CD8-positive, alpha-beta memory T cell (primary cell): ENCODE measurements at regions not wholly inside any gene's neighbourhood (a gene's known extent, or its start where the extent isn't known, plus 50 kb on each side); places are given as distances from the start of the nearest gene placed in this dataset.

Experiments used
- CTCF ChIA-PET: fragments of 350-600 bp; sonication (Branson Sonifier 250); formaldehyde crosslinking; loops from one replicate; lab custom pipeline; 2021; ENCODE audit warnings: antibody characterized with exemption; lab: Charles Lee
- POLR2A ChIA-PET: fragments of 350-600 bp; sonication (Branson Sonifier 250); formaldehyde crosslinking; loops from one replicate; lab custom pipeline; 2021; ENCODE audit warnings: antibody characterized with exemption; lab: Charles Lee
- DNase-seq, 5 donors: peaks; one replicate each; pipeline versions ENCODE4 v3.0.0 to v3.0.0-alpha.2; 2020 to 2022; ENCODE audit warnings: mixed read lengths in 1 of 5
- H3K27ac ChIP-seq: one replicate; pipeline ENCODE4 v1.7.0; 2013; ENCODE audit warnings: low read depth, mild to moderate bottlenecking, low read length, moderate library complexity
- H3K27me3 ChIP-seq: 2 replicates; pipeline ENCODE4 v1.7.0; 2013; ENCODE audit warnings: low read length, mild to moderate bottlenecking; ENCODE audit not compliant: insufficient read depth, poor library complexity, severe bottlenecking
- H3K36me3 ChIP-seq: 2 replicates; pipeline ENCODE4 v1.7.0; 2013; ENCODE audit warnings: mild to moderate bottlenecking, low read length, moderate library complexity; ENCODE audit not compliant: insufficient read depth
- H3K4me1 ChIP-seq: 2 replicates; pipeline ENCODE4 v1.7.0; 2013; ENCODE audit warnings: mild to moderate bottlenecking, low read length, moderate library complexity; ENCODE audit not compliant: insufficient read depth
- H3K4me3 ChIP-seq: 2 replicates; pipeline ENCODE4 v1.7.0; 2013; ENCODE audit warnings: mild to moderate bottlenecking, low read length
- H3K9me3 ChIP-seq: 2 replicates; pipeline ENCODE4 v1.7.0; 2013; ENCODE audit warnings: mild to moderate bottlenecking, low read length
- H3K27ac Mint-ChIP-seq, 8 donors: one replicate each; pipeline ENCODE4 v1.8.0; 2020 to 2021; ENCODE audit warnings: mixed read lengths in 8 of 8, mild to moderate bottlenecking in 6 of 8, inconsistent platforms in 3 of 8, moderate library complexity in 3 of 8
- H3K27me3 Mint-ChIP-seq, 2 donors: one replicate each; pipeline ENCODE4 v1.8.0; 2020 to 2021; ENCODE audit warnings: mixed read lengths in 2 of 2, mild to moderate bottlenecking in 1 of 2, moderate library complexity in 1 of 2
- H3K36me3 Mint-ChIP-seq, 3 donors: one replicate each; pipeline ENCODE4 v1.8.0; 2020 to 2021; ENCODE audit warnings: mixed read lengths in 3 of 3, inconsistent platforms in 1 of 3, mild to moderate bottlenecking in 1 of 3
- H3K4me1 Mint-ChIP-seq, 3 donors: one replicate each; pipeline ENCODE4 v1.8.0; 2020 to 2021; ENCODE audit warnings: mixed read lengths in 3 of 3, inconsistent platforms in 1 of 3, mild to moderate bottlenecking in 1 of 3
- H3K4me3 Mint-ChIP-seq, 7 donors: one replicate each; pipeline ENCODE4 v1.8.0; 2020 to 2021; ENCODE audit warnings: mixed read lengths in 7 of 7, mild to moderate bottlenecking in 6 of 7, moderate library complexity in 4 of 7, inconsistent platforms in 2 of 7
- H3K9me3 Mint-ChIP-seq, 5 donors: one replicate each; pipeline ENCODE4 v1.8.0; 2020 to 2022; ENCODE audit warnings: mixed read lengths in 5 of 5, mild to moderate bottlenecking in 3 of 5, moderate library complexity in 2 of 5, inconsistent platforms in 1 of 5

- H3K4me3 Mint-ChIP-seq = no peak overlapping the region
- H3K27me3 Mint-ChIP-seq = peaks cover 0 to 1% of the 10 kb centered on the region in 2 donors
- Histone ChIP-seq H3K4me3 (no peak overlapping the region), H3K4me1 (peaks cover 20% of the 10 kb centered on the region), H3K36me3 (no peaks in the 10 kb centered on the region), H3K27me3 (no peaks in the 10 kb centered on the region), H3K27ac (no peak overlapping the region), H3K9me3 (no peaks in the 10 kb centered on the region)
- H3K27ac Mint-ChIP-seq = peak overlapping the region in 1 of 8 donors; percentile 57
- H3K36me3 Mint-ChIP-seq = no peaks in the 10 kb centered on the region
- DNase-seq = no peak
- ChIA-PET CTCF (no interaction called here), POLR2A (no interaction called here)
- peaks cover 18 to 21% (median 20%) of the 10 kb centered on the region in 3 donors for H3K4me1 Mint-ChIP-seq
- H3K9me3 Mint-ChIP-seq = no peaks in the 10 kb centered on the region
Observed at GRCh38 chr15:95454403-95455262, 875.9 kb upstream of the NR2F2 start.

DNA sequence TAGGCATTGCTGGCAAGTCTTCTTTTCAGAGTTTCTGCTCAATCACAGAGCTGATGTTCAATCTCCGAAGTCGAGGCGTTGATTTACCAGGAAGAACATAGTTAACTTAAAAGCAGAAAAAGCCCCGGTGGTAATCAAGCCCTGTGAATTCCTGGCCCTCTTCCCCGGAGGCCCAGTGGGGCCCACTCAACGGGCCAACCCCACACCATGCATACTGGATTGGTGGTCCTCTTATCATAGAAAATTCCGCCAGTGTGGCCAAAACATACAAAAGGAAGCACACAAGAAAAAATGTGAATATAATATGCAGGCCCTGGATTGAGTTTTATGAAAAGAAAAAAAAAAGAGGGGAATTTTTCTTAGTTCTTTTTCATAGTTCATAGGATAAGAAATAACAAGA, 873.0 kb upstream of the NR2F2 start:
- Mint-ChIP-seq H3K4me1 (peaks cover 18 to 21% (median 20%) of the 10 kb centered on the region in 3 donors), H3K27ac (no peak overlapping the region), H3K27me3 (peaks cover 2 to 5% of the 10 kb centered on the region in 2 donors), H3K36me3 (no peaks in the 10 kb centered on the region), H3K9me3 (no peaks in the 10 kb centered on the region), H3K4me3 (no peak overlapping the region)
- no peak overlapping the region for H3K27ac ChIP-seq
- H3K4me1 ChIP-seq = peaks cover 20% of the 10 kb centered on the region
- H3K27me3 ChIP-seq = no peaks in the 10 kb centered on the region
- no peak overlapping the region for H3K4me3 ChIP-seq
- no peaks in the 10 kb centered on the region for H3K36me3 ChIP-seq
- no peaks in the 10 kb centered on the region for H3K9me3 ChIP-seq
- CTCF ChIA-PET = interaction anchor here (1.1 kb wide), 1 partner anchor 63 kb away, joined by 3 read pairs; no protein-coding TSS in a partner anchor
- POLR2A ChIA-PET = no interaction called here
- no peak for DNase-seq

GRCh38 chr15:95458721-95459120, 871.8 kb upstream of the NR2F2 start:
- no peak overlapping the region for H3K27ac Mint-ChIP-seq
- H3K27me3 Mint-ChIP-seq = peaks cover 4 to 10% of the 10 kb centered on the region in 2 donors
- H3K4me1 Mint-ChIP-seq = peaks cover 18 to 21% (median 20%) of the 10 kb centered on the region in 3 donors
- no peaks in the 10 kb centered on the region for H3K36me3 ChIP-seq
- H3K36me3 Mint-ChIP-seq = no peaks in the 10 kb centered on the region
- DNase-seq = no peak
- H3K9me3 Mint-ChIP-seq = peaks cover 0 to 3% (median 0%) of the 10 kb centered on the region in 5 donors
- H3K9me3 ChIP-seq = no peaks in the 10 kb centered on the region
- no peaks in the 10 kb centered on the region for H3K27me3 ChIP-seq
- no peak overlapping the region for H3K27ac ChIP-seq
- ChIA-PET CTCF (no interaction called here), POLR2A (no interaction called here)
- no peak overlapping the region for H3K4me3 ChIP-seq
- H3K4me3 Mint-ChIP-seq = no peak overlapping the region
- H3K4me1 ChIP-seq = peaks cover 20% of the 10 kb centered on the region

GRCh38 chr15:95459273-95459672, 871.2 kb upstream of the NR2F2 start:
- no peak overlapping the region for H3K27ac ChIP-seq
- DNase-seq = no peak
- Mint-ChIP-seq H3K27me3 (peaks cover 4 to 10% of the 10 kb centered on the region in 2 donors), H3K27ac (no peak overlapping the region), H3K36me3 (no peaks in the 10 kb centered on the region), H3K4me1 (peaks cover 18 to 21% (median 20%) of the 10 kb centered on the region in 3 donors), H3K9me3 (peaks cover 0 to 3% (median 0%) of the 10 kb centered on the region in 5 donors), H3K4me3 (no peak overlapping the region)
- H3K36me3 ChIP-seq = no peaks in the 10 kb centered on the region
- POLR2A ChIA-PET = no interaction called here
- CTCF ChIA-PET = no interaction called here
- H3K4me3 ChIP-seq = no peak overlapping the region
- H3K9me3 ChIP-seq = no peaks in the 10 kb centered on the region
- H3K27me3 ChIP-seq = no peaks in the 10 kb centered on the region
- peaks cover 20% of the 10 kb centered on the region for H3K4me1 ChIP-seq

- peaks cover 0 to 3% (median 0%) of the 10 kb centered on the region in 3 donors for H3K36me3 Mint-ChIP-seq
- no peak overlapping the region for H3K27ac ChIP-seq
- peaks cover 4 to 22% of the 10 kb centered on the region in 2 donors for H3K27me3 Mint-ChIP-seq
- no peak for DNase-seq
- ChIA-PET POLR2A (no interaction called here), CTCF (no interaction called here)
- H3K4me1 ChIP-seq = no peaks in the 10 kb centered on the region
- H3K27ac Mint-ChIP-seq = no peak overlapping the region
- no peaks in the 10 kb centered on the region for H3K27me3 ChIP-seq
- no peaks in the 10 kb centered on the region for H3K36me3 ChIP-seq
- H3K4me3 Mint-ChIP-seq = no peak overlapping the region
- peaks cover 0 to 6% (median 0%) of the 10 kb centered on the region in 5 donors for H3K9me3 Mint-ChIP-seq
- no peaks in the 10 kb centered on the region for H3K9me3 ChIP-seq
- H3K4me3 ChIP-seq = no peak overlapping the region
- no peaks in the 10 kb centered on the region for H3K4me1 Mint-ChIP-seq
Observed at GRCh38 chr15:95464509-95464908, 866.0 kb upstream of the NR2F2 start.

DNA sequence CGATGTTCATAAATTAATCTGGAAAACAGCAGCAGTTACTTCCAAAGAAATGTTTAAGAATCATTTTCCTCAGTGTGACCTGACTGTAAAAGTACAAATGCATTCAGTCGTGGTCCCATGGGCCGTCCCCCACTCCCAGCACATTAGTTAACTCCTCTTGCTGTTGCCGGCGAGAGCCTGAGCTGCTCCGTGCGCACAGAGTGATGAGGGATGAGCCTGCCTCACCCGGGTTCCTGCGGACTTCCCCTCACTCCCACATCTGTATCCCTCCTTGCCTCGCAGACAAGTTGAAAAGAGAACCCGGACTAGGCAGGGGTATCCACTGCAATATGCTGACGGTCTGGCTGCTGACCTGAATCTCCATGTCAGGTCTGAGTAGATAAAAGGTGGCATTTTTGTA, 861.7 kb upstream of the NR2F2 start:
- Mint-ChIP-seq H3K36me3 (peaks cover 0 to 3% (median 0%) of the 10 kb centered on the region in 3 donors), H3K27ac (no peak overlapping the region), H3K4me3 (no peak overlapping the region), H3K27me3 (peaks cover 0 to 11% of the 10 kb centered on the region in 2 donors), H3K9me3 (peaks cover 0 to 3% (median 0%) of the 10 kb centered on the region in 5 donors), H3K4me1 (no peaks in the 10 kb centered on the region)
- Histone ChIP-seq H3K36me3 (no peaks in the 10 kb centered on the region), H3K9me3 (no peaks in the 10 kb centered on the region), H3K4me1 (no peaks in the 10 kb centered on the region), H3K27ac (no peak overlapping the region), H3K27me3 (no peaks in the 10 kb centered on the region), H3K4me3 (no peak overlapping the region)
- DNase-seq = no peak
- CTCF ChIA-PET = no interaction called here
- POLR2A ChIA-PET = no interaction called here

DNA sequence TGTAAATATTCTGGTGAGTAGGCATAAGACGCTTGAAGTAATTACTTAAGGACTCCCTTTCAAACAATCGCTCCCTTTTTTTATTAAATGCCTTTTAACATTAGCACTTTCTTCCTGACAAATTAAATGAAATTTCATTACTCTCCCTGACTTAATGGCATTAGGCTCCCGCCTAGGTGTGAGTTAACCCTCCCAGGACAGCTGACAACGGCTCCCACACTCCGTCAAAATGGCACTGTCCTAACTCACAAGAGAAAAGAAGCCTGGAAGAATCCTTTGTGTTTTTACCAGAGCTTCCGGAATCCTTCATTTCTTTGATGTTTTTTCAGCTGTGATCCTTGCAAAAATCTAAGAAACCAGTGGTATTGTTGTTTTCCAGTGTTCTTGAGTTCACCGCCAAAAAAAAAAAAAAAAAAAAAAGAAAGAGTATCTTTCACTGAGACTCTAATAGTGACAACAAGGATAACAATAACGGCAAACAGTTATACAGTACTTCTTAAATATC, 861.0 kb upstream of the NR2F2 start:
- Mint-ChIP-seq H3K27ac (no peak overlapping the region), H3K9me3 (peaks cover 0 to 3% (median 0%) of the 10 kb centered on the region in 5 donors), H3K36me3 (peaks cover 0 to 3% (median 0%) of the 10 kb centered on the region in 3 donors), H3K27me3 (peaks cover 0 to 13% of the 10 kb centered on the region in 2 donors), H3K4me1 (no peaks in the 10 kb centered on the region), H3K4me3 (no peak overlapping the region)
- Histone ChIP-seq H3K27me3 (no peaks in the 10 kb centered on the region), H3K27ac (no peak overlapping the region), H3K4me3 (no peak overlapping the region), H3K36me3 (no peaks in the 10 kb centered on the region), H3K4me1 (no peaks in the 10 kb centered on the region), H3K9me3 (no peaks in the 10 kb centered on the region)
- POLR2A ChIA-PET = no interaction called here
- DNase-seq = no peak
- CTCF ChIA-PET = no interaction called here

GRCh38 chr15:95470529-95470928, 860.0 kb upstream of the NR2F2 start:
- Mint-ChIP-seq H3K4me1 (no peaks in the 10 kb centered on the region), H3K4me3 (no peak overlapping the region), H3K36me3 (peaks cover 0 to 3% (median 0%) of the 10 kb centered on the region in 3 donors), H3K27me3 (peaks cover 0 to 15% of the 10 kb centered on the region in 2 donors), H3K27ac (no peak overlapping the region), H3K9me3 (no peaks in the 10 kb centered on the region)
- CTCF ChIA-PET = no interaction called here
- Histone ChIP-seq H3K9me3 (no peaks in the 10 kb centered on the region), H3K36me3 (no peaks in the 10 kb centered on the region), H3K27me3 (no peaks in the 10 kb centered on the region), H3K4me3 (no peak overlapping the region), H3K4me1 (no peaks in the 10 kb centered on the region), H3K27ac (no peak overlapping the region)
- no peak for DNase-seq
- POLR2A ChIA-PET = no interaction called here
